GM19035 (cell line): ENCODE measurements at regions not wholly inside any gene's neighbourhood (a gene's known extent, or its start where the extent isn't known, plus 50 kb on each side); places are given as distances from the start of the nearest gene placed in this dataset.
"Not testable (repeated sequence)": the region's sequence is repeated elsewhere in the genome, so short reads cannot be mapped to it uniquely, and the experiment has no call there.

Source experiments
- ATAC-seq: cut with Tn5 transposase; IDR thresholded peaks from one replicate; pipeline ENCODE4 v1.9.1; 2021; ENCODE audit not compliant: unreplicated experiment

DNA sequence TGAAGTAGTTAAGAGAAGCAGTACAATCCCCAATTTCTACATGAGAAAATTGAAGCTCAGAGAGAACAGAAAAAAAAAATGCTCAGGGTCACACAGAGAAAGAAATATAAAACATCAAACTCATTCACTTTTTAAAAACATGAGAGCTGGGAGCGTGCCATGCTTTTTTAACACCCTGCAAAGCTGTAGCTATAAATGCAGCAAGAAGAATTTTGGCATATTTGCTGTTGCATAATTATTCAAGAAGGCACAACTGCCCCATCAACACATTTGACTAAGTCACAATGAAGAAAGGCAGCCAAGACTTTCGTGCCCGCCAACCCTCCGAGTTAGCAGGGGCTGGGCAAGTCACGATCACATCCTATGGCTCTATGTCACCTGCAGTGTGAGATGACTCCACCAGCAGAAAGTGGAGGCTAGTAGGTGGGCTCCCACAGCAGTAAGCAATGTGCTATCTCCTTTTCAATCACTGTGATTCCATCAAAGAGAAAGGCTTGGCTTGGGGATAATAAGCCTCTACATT lies 214.8 kb downstream of the DHX15 start:
- ATAC-seq = no peak

DNA sequence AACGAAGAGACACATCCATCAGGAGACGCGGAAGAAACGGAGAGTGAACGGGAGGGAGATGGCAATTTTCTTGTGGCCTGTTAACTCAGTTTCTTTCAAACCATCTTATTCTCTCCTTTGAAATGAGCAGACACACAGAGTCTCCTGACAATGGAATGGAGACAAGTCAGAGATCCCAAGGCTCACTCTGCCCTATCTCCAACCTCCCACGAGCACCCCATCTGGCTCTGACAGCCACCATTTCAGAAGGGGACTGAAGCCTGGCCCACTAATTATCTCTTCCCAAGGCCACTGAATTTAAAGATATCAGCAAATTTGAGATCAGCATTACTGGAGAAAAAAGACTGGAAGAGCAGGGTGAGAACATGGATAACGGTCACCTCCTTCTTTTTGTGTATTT lies 215.6 kb downstream of the DHX15 start:
- ATAC-seq = no peak

DNA sequence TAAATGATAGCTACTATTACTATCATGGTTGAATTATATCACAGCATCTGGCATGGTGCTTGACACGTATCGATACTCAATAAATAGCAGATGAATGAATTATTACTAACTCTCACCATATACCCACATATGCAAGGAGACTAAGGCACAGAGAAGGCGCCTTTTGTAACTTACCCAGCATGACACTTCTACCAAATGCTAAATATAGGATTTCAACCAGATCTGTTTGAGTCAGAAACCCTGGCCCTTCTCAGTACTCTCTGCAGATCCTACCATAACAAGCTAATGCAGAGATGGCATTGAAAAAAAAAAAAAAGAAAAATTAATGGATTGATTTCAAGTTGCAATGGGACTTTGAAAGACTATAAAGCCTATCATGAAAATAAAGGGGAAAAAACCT lies 219.5 kb downstream of the DHX15 start:
- ATAC-seq = no peak

DNA sequence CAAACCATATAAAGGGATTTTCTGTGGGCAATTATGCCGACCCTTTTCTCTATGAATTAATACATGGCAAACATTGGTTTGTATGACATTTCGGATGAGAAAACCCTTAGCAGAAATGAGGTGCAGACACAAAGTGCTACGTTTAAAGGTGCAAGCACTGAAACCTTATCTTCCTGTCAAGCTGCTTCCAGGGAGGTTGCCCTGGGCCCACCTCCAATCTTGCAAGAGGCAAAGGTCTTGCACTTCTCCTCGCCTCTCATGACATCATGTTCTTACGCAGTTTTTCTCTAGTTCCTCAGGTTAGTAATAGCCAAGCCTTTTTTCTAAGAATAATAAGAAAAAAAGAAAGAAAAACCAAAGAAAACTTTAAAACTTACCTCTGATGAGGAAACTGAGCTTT lies 220.1 kb downstream of the DHX15 start:
- ATAC-seq = no peak

DNA sequence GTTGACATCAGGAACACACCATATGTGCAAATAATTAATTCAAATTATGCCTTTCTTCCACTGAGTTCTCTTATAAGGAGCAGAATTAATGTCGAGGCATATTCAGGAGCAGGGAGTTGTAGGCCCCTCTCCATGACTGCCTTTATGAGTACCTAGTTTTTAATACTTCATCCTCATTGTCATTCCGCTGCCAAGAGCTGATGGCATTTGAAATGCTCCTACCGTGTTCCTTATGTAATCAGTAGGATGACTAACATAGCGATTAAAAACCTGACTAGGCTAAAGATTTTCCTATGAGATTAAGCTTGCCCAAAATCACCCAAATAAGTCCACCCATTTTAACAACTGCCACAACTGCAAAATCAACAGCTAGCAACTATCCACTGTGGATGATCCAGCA lies 220.6 kb downstream of the DHX15 start:
- ATAC-seq = no peak

DNA sequence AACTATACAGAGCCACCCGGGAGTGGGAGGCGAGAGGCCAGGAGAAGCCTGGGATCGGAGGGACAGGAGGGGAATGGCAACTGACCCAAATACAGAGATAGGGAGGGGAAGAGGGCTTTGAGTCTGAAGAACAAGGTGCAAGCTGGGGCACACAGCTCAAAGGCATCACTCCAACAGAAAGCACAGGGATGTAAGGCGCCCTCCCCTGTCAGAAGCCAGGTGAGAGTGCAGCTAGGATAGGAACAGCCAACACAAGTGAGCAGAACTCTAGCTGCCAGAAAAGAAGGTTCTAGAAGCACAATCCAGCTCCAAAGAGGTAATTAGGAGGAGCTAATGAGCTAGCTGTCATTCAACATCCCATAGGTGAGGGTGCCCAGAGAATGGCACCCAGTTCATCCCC lies 232.2 kb downstream of the DHX15 start:
- no peak for ATAC-seq

DNA sequence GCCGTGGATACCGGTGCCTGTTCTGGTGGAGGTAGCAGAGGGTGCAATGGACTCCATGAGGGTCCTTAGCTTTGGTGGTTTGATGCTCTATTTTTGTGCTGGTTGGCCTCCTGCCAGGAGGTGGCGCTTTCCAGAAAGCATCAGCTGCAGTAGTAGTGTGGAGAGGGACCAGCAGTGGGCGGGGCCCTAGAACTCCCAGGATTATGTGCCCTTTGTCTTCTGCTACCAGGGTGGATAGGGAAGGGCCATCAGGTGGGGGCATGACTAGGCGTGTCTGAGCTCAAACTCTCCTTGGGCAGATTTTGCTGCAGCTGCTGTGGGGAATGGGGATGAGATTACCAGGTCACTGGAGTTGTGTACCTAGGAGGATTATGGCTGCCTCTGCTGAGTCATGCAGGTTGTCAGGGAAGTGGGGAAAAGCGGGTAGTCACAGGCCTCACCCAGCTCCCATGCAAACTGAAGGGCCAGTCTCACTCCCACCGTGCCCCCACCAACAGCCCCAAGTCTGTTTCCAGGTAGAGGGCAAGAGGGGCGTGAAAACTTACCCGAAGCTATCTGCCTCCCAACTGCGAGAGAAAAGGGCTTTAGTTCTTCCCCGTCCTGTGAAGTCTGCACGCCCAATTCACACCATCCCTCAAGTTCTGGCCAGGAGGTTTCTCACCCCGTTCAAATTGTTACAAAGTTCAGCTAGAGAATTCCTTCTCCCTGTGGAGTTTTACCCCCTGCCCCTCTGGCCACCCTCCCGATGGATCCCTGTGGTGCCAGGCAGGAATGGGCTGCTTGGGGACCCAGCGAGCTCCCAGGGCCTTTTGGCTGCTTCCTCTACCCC lies 235.0 kb downstream of the DHX15 start:
- ATAC-seq = not testable (repeated sequence)

DNA sequence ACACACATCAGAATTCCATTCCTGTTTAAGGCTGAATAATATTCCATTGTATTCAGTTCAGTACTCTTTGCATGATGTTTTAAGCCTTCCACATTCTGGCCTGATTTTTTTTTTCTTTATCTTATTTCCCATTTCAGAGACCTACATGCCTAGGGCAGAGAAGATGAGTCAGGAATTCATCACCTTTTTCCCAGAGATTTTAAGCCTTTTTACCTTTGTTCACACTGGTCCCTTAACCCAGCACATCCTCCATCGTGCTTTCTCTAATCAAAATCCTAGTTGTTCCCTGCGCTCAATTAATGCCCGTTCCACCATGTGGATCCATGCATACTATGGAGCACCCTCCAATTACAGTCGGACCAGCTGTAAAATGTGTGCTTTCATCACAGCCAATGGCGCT lies 245.1 kb downstream of the DHX15 start:
- no peak for ATAC-seq

DNA sequence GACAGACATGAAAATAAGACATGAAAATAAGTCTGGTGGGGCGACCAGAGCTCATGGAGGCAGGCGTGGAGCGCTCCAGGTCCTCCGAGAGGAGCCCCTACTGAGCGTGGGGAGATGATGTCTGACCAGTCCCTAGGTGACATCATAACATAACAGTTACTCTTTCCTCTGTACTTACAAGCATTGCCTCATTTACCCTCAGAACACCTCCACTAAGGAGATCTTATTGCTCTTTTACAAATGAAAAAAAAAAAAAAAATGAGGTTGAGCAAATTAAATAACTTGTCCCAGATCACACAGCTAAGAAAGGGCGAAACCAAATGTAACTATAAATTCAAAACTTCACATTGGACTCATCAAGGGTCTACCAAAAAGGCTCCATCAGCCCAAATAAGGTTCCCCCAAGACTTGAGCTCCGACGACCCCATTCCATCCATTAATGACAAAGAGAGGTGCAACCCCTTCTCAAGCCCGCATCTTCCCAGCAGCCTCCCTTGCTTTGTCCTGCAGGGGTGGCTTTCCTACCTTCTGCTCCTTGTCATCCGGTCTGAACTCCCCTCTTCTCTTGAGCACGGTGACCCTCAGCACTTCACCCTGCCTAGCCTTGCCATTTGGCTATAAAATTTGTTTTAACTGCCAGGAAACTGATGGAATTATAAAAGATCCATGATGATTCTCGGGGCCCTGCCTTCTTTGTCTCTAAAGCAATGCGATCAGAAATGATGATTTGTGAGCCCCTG lies 246.7 kb downstream of the DHX15 start:
- no peak for ATAC-seq

DNA sequence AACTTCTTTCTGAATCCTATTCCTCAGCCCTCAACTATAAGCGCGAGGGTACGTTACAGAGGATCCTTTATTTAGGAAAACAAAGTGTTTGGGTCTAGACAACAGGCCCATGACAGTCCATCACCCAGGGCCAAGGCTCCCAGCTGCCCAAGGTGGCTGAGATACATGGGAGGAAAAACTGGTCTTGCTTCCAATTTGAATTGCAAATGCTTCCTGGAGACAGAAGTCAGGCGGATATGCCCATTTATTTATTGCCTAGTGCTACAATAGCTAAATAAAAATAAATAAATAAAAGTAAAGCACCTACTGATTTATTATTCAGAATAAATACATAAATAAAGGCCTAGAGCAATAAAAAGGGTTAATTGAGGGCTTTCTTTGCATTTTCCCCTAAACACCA lies 248.7 kb downstream of the DHX15 start:
- no peak for ATAC-seq

DNA sequence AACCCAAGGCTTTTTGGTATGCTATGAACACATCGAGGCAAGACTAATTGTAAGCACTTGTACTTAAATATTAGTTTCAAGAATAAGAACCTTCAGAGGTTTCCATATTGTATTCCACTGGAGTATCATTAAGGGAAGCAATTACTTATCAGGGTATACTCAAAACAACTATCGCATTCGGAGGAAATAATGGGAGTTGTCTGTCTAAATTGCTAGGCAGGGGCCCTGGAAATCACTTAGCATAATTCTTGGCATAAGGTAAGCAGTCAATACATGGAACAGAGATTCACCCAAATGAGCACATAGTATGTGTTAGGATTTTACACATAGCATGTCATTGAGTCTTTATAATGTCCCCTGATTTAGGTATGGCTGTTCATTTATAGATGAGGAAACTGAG lies 249.4 kb downstream of the DHX15 start:
- no peak for ATAC-seq

DNA sequence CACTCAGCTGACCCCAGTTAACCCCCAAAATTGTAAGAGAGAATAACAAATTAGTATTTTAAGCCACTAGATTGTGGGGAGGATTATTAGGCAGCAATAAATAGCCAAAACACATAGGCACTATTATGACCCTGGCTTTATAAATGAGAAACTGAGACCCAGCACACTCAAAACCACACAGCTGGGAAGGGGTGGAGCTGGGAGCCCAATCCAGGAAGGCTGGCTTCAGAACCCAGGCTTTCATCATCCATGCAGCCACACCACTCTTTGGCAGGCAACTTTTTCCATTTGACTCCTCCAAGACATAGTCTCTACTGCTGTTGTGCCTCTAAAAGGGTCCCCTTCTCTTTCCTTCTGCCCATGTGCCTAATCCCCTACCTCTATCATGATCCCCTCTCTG lies 253.8 kb downstream of the DHX15 start:
- ATAC-seq = no peak

DNA sequence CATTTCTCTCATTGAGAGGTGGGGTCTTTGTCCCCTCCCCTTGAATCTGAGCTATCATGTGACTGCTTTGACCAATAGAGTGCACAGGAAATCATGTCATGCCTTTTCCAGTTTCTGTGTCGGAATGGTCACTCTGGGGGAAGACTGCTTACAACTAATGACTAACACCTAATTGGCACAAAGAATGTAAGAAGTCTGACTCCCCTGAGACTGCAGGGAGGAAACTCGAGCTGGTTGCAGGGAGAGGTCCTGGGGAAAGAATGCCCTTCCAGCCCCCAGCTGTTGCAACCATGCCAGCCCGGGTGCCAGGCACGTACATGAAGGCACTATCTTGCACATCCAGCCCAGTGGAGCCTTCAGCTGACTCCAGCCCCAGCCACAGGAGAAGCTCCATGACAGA lies 254.2 kb downstream of the DHX15 start:
- no peak for ATAC-seq

DNA sequence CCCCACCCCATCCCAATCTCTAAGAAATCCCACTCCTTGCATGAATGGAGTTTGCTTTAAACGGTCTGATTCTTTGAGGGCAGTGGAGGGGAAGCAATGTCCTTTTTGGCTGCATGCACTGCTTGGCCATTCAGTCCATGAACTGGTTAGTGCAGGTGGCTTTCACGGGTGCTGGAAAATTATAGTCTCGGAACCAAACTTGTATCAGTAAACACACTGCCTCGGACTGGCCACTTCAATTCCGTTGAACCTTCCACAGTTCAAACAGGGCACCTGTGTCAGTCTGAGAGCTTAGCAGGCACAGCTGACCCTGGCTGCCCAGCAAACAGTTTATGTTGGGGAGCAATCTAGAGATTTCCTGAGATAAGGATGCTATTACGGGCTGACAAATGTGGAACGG lies 255.6 kb downstream of the DHX15 start:
- ATAC-seq = no peak

DNA sequence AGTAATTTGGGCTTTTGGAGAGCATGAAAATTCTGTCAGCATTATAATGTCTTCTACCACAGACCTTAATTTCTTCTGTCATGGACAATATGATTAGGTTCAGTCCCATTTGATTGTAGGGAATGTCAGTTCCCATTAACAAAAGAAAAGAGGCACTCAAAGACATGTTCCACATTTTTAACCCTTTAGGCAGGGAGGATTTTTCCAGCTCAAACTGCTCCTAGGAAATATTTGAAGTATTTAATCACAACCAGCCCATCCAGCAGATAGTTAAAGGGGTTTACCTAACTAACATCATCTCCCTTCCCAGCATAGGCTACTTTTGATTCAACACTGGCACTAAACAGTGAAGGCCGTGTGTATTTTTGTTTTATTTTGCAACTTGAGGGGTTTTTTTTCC lies 256.0 kb downstream of the DHX15 start:
- ATAC-seq = no peak

DNA sequence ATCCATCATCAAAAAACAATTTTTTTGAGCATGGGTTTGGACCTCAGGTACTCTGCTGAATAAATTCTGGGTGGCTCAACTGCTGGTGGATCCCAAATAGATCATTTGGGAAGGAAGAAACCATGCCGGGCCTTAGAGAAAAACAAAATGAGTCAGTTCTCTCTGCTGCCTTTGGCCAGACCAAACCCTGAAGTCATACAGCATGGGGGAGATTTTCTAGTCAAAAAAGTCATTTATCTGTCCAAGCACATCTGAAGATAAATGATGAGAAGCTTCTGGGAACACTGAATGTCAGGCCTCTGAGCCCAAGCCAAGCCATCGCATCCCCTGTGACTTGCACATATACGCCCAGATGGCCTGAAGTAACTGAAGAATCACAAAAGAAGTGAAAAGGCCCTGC lies 261.4 kb downstream of the DHX15 start:
- no peak for ATAC-seq

DNA sequence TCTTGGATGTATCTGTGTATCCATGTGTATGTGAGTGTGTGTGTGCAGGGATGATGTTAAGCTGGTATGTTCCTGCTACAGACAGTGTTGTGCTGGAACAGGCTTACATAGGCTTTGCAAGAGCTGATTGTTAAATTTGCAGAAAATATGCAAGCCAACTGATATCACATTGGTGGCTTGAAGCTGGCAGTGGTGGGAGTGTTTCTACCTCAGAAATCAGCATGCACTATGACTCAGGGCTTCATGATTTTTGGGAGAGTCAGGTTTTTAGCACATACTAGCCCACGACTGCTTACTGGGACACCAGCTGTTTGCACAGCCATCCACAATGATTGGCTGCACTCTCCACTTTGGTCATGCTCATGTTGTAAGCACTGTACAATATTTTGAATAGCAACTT lies 261.8 kb downstream of the DHX15 start:
- ATAC-seq = no peak

DNA sequence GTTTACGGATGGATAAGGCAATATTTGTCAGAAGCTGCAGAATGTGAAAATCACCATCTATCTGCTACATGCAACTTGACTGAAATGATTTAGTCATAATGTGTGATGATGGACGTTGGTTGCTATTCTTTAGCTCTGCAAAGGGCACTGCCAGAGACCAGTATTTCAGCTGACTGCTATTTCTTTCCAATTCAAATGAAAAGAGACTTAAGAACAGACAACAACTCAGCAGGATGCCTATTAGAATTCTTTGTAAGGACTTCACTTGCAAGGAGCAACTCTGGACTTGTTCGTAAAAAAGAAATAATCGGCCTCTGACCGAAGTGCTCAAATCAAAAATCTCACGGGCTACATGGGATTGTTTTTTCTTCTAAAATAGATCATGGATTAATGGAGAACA lies 262.7 kb downstream of the DHX15 start:
- no peak for ATAC-seq

DNA sequence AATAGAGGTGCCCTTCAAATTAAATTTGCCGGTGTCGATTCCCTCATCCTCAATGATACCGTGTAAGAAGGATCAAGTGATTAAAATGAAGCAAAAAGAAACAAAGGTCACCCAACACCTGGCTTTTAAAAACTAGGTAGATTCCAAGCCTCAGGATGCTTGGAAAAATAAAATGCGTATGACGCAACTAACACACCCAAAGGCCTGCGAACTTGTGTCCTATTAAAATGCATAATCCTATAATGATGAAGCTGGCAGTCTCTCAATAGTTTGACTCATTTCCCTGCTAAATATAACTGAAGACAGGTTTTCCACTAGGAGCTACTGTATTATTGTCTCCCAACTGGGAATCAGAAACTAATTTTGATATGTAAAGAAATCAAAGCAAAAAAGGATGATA lies 263.2 kb downstream of the DHX15 start:
- ATAC-seq = no peak

DNA sequence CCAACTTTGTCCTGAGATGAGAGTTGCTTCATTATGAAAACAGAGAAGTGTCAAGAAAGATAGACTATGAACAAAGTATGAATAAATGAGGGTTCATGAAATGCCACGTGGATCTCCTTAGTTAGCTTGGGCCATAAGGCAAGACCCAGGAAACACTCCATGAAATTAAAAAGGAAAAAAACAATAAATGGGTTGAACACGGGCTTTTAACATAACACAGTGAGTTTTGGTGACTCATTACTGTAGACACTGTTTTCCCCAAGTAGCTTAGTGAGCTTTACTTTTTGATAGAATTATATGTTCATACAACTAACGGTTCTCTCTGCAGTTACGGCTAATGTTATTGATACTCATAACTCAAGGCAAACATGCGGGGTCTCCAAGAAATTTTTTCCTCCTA lies 265.0 kb downstream of the DHX15 start:
- ATAC-seq = no peak

DNA sequence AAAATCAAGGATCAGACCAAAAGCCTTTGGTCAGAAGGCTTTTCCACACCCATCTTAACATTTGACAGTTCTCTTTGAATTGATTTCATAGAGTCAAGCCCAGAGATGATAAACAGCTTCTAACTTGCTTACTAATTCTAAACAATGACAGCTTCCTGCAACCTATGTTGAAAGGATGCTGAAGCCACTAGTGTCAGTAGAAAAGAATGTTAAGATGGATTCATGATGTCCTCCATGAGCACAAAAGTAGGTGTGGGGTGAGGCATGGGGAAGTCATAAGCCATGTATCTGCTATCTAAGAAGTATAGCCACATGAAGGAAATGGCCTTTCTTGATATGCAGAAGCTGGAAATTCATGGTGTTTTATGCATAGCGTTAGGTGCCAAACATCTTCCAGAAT lies 269.3 kb downstream of the DHX15 start:
- no peak for ATAC-seq

DNA sequence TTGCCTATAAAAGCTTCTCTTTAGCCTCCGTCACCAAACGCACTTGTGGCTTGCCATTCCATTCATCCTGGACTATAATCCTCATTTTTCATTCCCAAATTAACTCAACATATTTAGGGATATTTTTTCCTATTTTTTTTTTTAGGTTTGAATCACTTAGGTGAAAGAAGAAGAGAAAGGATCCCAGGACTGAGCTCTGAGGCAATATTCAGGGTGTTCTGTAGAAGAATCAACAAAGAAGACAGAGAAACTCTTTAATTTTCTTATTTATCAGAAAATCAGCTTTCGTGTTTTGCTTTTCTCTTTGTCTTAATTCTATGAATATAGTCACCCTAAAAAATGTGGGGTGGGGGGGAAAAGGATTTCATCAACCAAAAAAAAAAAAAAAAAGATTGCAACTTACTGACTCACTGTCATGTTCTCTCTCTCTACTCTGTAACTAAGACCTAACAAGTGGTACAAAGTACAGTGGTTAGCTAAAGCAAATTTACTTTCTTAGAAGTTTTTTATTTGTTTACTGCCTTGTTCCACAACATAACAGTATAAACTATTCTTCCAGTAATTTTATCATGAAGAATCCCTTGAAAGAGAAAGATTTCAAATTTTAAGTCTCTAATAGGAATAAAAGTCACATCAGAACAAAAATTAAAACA lies 272.0 kb downstream of the DHX15 start:
- no peak for ATAC-seq
